Endothelial cell of umbilical vein (primary cell): ENCODE measurements at regions not wholly inside any gene's neighbourhood (a gene's known extent, or its start where the extent isn't known, plus 50 kb on each side); places are given as distances from the start of the nearest gene placed in this dataset.

ENCODE experiments used
- BruUV-seq: library from RNA; stranded (reverse); fragments of 400-500 nt; replicated peaks from 2 replicates; lab custom pipeline; 2021; lab: Mats Ljungman, UMichigan
- CTCF ChIA-PET: fragments of 300-600, 350-600 bp; sonication (Branson Sonifier 250); formaldehyde crosslinking; loops from one replicate; lab custom pipeline; 2021; ENCODE audit warnings: antibody characterized with exemption, inconsistent platforms; lab: Charles Lee
- POLR2A ChIA-PET: fragments of 300-600, 350-600 bp; sonication (Branson Sonifier 250); formaldehyde crosslinking; loops from one replicate; lab custom pipeline; 2021; ENCODE audit warnings: antibody characterized with exemption, inconsistent platforms; lab: Charles Lee
- DNase-seq: peaks from one replicate; pipeline ENCODE4 v3.0.0-alpha.2; 2011; ENCODE audit warnings: low read depth, low spot score
- FAIRE-seq: peaks from 2 replicates; lab custom pipeline; 2011; peaks lifted over from hg19 to GRCh38; lab: Jason Lieb, UNC
- H2AFZ ChIP-seq: 2 replicates; pipeline ENCODE4 v1.6.0; 2012; ENCODE audit warnings: low read depth, low read length, control low read depth, inconsistent platforms
- H3K27ac ChIP-seq: 2 replicates; pipeline ENCODE4 v1.5.1; 2011; ENCODE audit warnings: low read depth, mild to moderate bottlenecking, control low read depth, low read length, moderate library complexity; ENCODE audit not compliant: insufficient read depth
- H3K27me3 ChIP-seq, 2 experiments: 2 replicates each; pipeline versions ENCODE4 v1.6.0 to v1.6.1; 2011; ENCODE audit warnings: low read length in 2 of 2, mixed read lengths in 1 of 2; ENCODE audit not compliant: control insufficient read depth in 2 of 2, insufficient read depth in 2 of 2
- H3K36me3 ChIP-seq, 2 experiments: 2 replicates in 1 of 2; 3 replicates in 1 of 2; pipeline ENCODE4 v1.5.1; 2011; ENCODE audit warnings: low read length in 2 of 2, mild to moderate bottlenecking in 1 of 2, moderate library complexity in 1 of 2; ENCODE audit not compliant: control insufficient read depth in 2 of 2, insufficient read depth in 2 of 2; ENCODE audit errors: extremely low read depth in 1 of 2
- H3K4me1 ChIP-seq: 3 replicates; pipeline ENCODE4 v1.5.1; 2011; ENCODE audit warnings: mild to moderate bottlenecking, low read length; ENCODE audit not compliant: control insufficient read depth, insufficient read depth; ENCODE audit errors: extremely low read depth
- H3K4me2 ChIP-seq: 2 replicates; pipeline ENCODE4 v1.6.1; 2011; ENCODE audit warnings: low read length, control low read depth, mixed read lengths; ENCODE audit not compliant: insufficient read depth
- H3K4me3 ChIP-seq, 3 experiments: fragments of 200-600 bp in 1 of 3; sonication (generic), shearing (Covaris generic) in 1 of 3; replicated peaks in 1 of 3; 2 replicates each; pipeline ENCODE4 v1.5.1; 2011 to 2016; ENCODE audit warnings: control low read depth in 3 of 3, low read length in 3 of 3, mild to moderate bottlenecking in 2 of 3, inconsistent platforms in 1 of 3, low read depth in 1 of 3, moderate library complexity in 1 of 3; ENCODE audit not compliant: insufficient read depth in 1 of 3
- H3K79me2 ChIP-seq: 2 replicates; pipeline ENCODE4 v1.6.0; 2012; ENCODE audit warnings: low read length, inconsistent platforms; ENCODE audit not compliant: control insufficient read depth, insufficient read depth
- H3K9ac ChIP-seq: replicated peaks from 2 replicates; pipeline ENCODE3; 2011; ENCODE audit warnings: low read length, control low read depth; ENCODE audit not compliant: insufficient read depth; ENCODE audit errors: extremely low read depth
- H3K9me1 ChIP-seq: replicated peaks from 3 replicates; pipeline ENCODE4 v1.6.0; 2011; ENCODE audit warnings: mild to moderate bottlenecking, low read length; ENCODE audit not compliant: control insufficient read depth, insufficient read depth; ENCODE audit errors: extremely low read depth
- H3K9me3 ChIP-seq: replicated peaks from 2 replicates; pipeline ENCODE4 v1.5.1; 2012; ENCODE audit warnings: low read length, inconsistent platforms; ENCODE audit not compliant: control insufficient read depth, insufficient read depth
- H4K20me1 ChIP-seq: replicated peaks from 2 replicates; pipeline ENCODE3; 2011; ENCODE audit warnings: mild to moderate bottlenecking, low read length; ENCODE audit not compliant: control insufficient read depth, insufficient read depth; ENCODE audit errors: extremely low read depth
- EZH2 ChIP-seq: IDR thresholded peaks from 2 replicates; pipeline ENCODE4 v1.6.1; 2012; ENCODE audit warnings: borderline replicate concordance, low read depth, mild to moderate bottlenecking, moderate library complexity, low read length, inconsistent platforms; ENCODE audit not compliant: severe bottlenecking
- FOS ChIP-seq: IDR thresholded peaks from 2 replicates; pipeline ENCODE4 v1.6.1; 2011; ENCODE audit warnings: mild to moderate bottlenecking, low read length, moderate library complexity, borderline replicate concordance; ENCODE audit not compliant: insufficient read depth
- GATA2 ChIP-seq: IDR thresholded peaks from 2 replicates; pipeline ENCODE4 v1.7.0; 2011; ENCODE audit warnings: low read depth, mild to moderate bottlenecking, moderate library complexity, mixed read lengths, low read length; ENCODE audit not compliant: insufficient read length, insufficient read depth
- JUN ChIP-seq: IDR thresholded peaks from 2 replicates; pipeline ENCODE4 v1.6.1; 2011; ENCODE audit warnings: borderline replicate concordance, low read depth; ENCODE audit not compliant: insufficient read length, insufficient read depth
- MYC ChIP-seq: IDR thresholded peaks from one replicate; pipeline ENCODE4 v1.6.1; 2011; ENCODE audit warnings: mild to moderate bottlenecking, low read depth, low read length
- POLR2A ChIP-seq: IDR thresholded peaks from 2 replicates; pipeline ENCODE4 v1.6.1; 2012; ENCODE audit warnings: low read depth, mild to moderate bottlenecking, control low read depth, low read length
- POLR2AphosphoS5 ChIP-seq: IDR thresholded peaks from 2 replicates; pipeline ENCODE4 v1.6.1; 2012; ENCODE audit warnings: low read depth, mild to moderate bottlenecking, control low read depth, low read length, moderate library complexity; ENCODE audit not compliant: insufficient read depth
- dilution Hi-C: fragments of 300-500 bp; cut with MboI; formaldehyde crosslinking; loops from one replicate; pipeline ENCODE4 v1.15.0; 2019; ENCODE audit warnings: low sequenced_read_pairs; ENCODE audit not compliant: extremely low pct_ligation_motif_present
- intact Hi-C: fragments of 100-400 bp; cut with micrococcal nuclease; formaldehyde crosslinking; loops from one replicate; pipeline ENCODE4 v1.10.0; 2022
- TF ChIP-seq, protein P1 (sequence below): IDR thresholded peaks from 2 replicates; pipeline ENCODE4 v1.6.1; 2011; ENCODE audit not compliant: insufficient read depth, insufficient read length
- TF ChIP-seq, protein P2 (sequence below), 2 donors: IDR thresholded peaks; 1 replicate in 1 of 2; 2 replicates in 1 of 2; pipeline ENCODE4 v1.5.1; 2011; ENCODE audit warnings: low read length in 2 of 2, mild to moderate bottlenecking in 2 of 2, moderate library complexity in 2 of 2, control low read depth in 1 of 2, inconsistent platforms in 1 of 2, low read depth in 1 of 2; ENCODE audit not compliant: insufficient read depth in 1 of 2; ENCODE audit errors: extremely low read depth in 1 of 2

DNA sequence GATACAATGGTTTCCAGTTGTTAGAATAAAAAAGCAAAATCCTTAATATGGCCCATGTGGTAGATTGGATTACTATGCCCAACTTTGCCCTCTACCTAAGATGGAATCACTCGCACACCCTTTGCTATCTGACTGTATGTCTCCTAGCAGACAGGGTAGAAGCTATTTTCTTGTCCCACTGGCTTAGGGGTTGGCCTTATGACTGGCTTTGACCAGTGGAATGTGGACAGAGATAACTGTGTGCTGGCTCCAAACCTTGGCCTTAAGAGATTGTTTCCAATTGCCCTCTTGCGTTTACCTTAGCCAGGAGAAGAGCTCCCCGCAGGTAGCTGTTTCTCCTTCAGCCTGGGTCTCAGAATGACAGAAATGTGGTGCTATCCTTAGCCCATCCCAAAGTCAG lies 355.9 kb downstream of the BCOR start:
- Histone ChIP-seq H3K27me3 (no peaks in the 10 kb centered on the region), H3K9me1 (no peaks in the 10 kb centered on the region), H3K4me2 (no peak overlapping the region), H3K27ac (no peak overlapping the region), H3K4me3 (no peak overlapping the region), H3K79me2 (no peaks in the 10 kb centered on the region), H2AFZ (no peak overlapping the region), H3K9ac (no peak overlapping the region), H3K9me3 (no peaks in the 10 kb centered on the region), H4K20me1 (no peaks in the 10 kb centered on the region), H3K4me1 (peaks cover 4% of the 10 kb centered on the region), H3K36me3 (no peaks in the 10 kb centered on the region)
- BruUV-seq, result no TSS peak
- DNase-seq (no peak), FAIRE-seq (no peak)
- intact Hi-C loops, result no loop called here
- TF ChIP-seq POLR2A (no peak), FOS (no peak), MYC (no peak)
- CTCF ChIA-PET, result interaction anchor here (1.4 kb wide), 1 partner anchor 11 kb away, joined by 4 read pairs; no protein-coding TSS in a partner anchor
- dilution Hi-C loops, result no loop called here
- POLR2A ChIA-PET, result no interaction called here

DNA sequence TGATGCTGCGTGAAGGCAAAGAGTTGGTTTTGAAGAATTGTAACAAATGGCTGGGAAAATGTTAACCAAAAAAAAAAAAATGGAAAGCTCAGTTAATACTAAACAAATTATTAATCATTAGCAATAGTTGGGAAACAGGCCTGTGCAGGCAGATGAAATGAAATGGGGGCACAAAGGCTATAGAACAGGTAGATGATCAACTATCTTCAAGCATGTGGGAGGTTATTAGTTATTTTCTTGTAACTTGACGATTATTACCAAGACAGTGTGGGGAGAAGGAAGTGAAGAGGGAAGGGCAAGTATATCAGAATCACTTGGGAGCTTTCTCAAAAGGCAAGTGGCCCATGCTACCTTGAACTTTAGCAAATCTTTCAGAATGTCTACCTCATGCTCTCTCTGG lies 351.9 kb downstream of the BCOR start:
- intact Hi-C loops, result no loop called here
- ChIA-PET POLR2A (no interaction called here), CTCF (interaction anchor here (1.2 kb wide), 1 partner anchor 15 kb away, joined by 3 read pairs; no protein-coding TSS in a partner anchor)
- Histone ChIP-seq H3K27me3 (no peaks in the 10 kb centered on the region), H2AFZ (no peak overlapping the region), H3K79me2 (no peaks in the 10 kb centered on the region), H4K20me1 (no peaks in the 10 kb centered on the region), H3K9me1 (no peaks in the 10 kb centered on the region), H3K4me1 (no peaks in the 10 kb centered on the region), H3K27ac (no peak overlapping the region), H3K9ac (no peak overlapping the region), H3K9me3 (no peaks in the 10 kb centered on the region), H3K4me3 (no peak overlapping the region), H3K4me2 (no peak overlapping the region), H3K36me3 (no peaks in the 10 kb centered on the region)
- DNase-seq (no peak), FAIRE-seq (no peak)
- no TSS peak for BruUV-seq
- dilution Hi-C loops, result no loop called here
- TF ChIP-seq MYC (no peak), POLR2A (no peak), GATA2 (no peak), POLR2AphosphoS5 (no peak), FOS (no peak), JUN (no peak), EZH2 (no peak)
- TF ChIP-seq, protein P1, sequence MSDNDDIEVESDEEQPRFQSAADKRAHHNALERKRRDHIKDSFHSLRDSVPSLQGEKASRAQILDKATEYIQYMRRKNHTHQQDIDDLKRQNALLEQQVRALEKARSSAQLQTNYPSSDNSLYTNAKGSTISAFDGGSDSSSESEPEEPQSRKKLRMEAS, result no peak
- TF ChIP-seq, protein P2, sequence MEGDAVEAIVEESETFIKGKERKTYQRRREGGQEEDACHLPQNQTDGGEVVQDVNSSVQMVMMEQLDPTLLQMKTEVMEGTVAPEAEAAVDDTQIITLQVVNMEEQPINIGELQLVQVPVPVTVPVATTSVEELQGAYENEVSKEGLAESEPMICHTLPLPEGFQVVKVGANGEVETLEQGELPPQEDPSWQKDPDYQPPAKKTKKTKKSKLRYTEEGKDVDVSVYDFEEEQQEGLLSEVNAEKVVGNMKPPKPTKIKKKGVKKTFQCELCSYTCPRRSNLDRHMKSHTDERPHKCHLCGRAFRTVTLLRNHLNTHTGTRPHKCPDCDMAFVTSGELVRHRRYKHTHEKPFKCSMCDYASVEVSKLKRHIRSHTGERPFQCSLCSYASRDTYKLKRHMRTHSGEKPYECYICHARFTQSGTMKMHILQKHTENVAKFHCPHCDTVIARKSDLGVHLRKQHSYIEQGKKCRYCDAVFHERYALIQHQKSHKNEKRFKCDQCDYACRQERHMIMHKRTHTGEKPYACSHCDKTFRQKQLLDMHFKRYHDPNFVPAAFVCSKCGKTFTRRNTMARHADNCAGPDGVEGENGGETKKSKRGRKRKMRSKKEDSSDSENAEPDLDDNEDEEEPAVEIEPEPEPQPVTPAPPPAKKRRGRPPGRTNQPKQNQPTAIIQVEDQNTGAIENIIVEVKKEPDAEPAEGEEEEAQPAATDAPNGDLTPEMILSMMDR (IDR thresholded peaks at IDR 0.05; ENCODE audit: extremely low read depth in 1 of 2, insufficient read depth in 1 of 2, low read depth in 1 of 2, low read length in 2 of 2), result no peak
